22Rv1 (cell line): ENCODE measurements at regions not wholly inside any gene's neighbourhood (a gene's known extent, or its start where the extent isn't known, plus 50 kb on each side); places are given as distances from the start of the nearest gene placed in this dataset.
A peak's percentile ranks its signal among the peaks of the same experiment; 100 is the strongest.
"Not testable (repeated sequence)": the region's sequence is repeated elsewhere in the genome, so short reads cannot be mapped to it uniquely, and the experiment has no call there.

ENCODE experiments used
- H3K27ac ChIP-seq: fragments of 450-650 bp; 2 replicates; pipeline ENCODE4 v1.5.1; 2017
- ZFX ChIP-seq: fragments of 450-650 bp; IDR thresholded peaks from 2 replicates; pipeline ENCODE4 v1.6.1; 2017; ENCODE audit warnings: antibody characterized with exemption, borderline replicate concordance
- TF ChIP-seq, protein P1 (sequence below): fragments of 450-650 bp; IDR thresholded peaks from 2 replicates; pipeline ENCODE4 v1.5.1; 2017; ENCODE audit warnings: mild to moderate bottlenecking

DNA sequence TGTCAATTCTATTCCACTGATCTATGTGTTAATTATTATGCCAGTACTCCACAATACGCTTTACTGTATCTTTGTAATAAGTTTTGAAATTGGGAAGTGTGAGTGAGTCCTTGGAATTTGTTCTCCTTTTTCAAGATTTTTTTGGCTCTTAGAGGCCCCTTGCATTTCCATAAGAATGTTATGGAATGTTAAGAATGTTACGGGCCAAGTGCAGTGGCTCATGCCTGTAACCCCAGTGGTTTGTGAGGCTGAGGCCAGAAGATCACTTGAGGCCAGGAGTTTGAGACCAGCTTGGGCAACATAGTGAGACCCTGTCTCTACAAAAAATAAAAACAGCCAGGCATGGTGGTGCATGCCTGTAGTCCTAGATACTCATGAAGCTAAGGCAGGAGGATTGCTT, 167.6 kb upstream of the CXorf66 start:
- TF ChIP-seq, protein P1, sequence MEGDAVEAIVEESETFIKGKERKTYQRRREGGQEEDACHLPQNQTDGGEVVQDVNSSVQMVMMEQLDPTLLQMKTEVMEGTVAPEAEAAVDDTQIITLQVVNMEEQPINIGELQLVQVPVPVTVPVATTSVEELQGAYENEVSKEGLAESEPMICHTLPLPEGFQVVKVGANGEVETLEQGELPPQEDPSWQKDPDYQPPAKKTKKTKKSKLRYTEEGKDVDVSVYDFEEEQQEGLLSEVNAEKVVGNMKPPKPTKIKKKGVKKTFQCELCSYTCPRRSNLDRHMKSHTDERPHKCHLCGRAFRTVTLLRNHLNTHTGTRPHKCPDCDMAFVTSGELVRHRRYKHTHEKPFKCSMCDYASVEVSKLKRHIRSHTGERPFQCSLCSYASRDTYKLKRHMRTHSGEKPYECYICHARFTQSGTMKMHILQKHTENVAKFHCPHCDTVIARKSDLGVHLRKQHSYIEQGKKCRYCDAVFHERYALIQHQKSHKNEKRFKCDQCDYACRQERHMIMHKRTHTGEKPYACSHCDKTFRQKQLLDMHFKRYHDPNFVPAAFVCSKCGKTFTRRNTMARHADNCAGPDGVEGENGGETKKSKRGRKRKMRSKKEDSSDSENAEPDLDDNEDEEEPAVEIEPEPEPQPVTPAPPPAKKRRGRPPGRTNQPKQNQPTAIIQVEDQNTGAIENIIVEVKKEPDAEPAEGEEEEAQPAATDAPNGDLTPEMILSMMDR: no peak
- no peak for TF ChIP-seq ZFX
- no peak overlapping the region for H3K27ac ChIP-seq

DNA sequence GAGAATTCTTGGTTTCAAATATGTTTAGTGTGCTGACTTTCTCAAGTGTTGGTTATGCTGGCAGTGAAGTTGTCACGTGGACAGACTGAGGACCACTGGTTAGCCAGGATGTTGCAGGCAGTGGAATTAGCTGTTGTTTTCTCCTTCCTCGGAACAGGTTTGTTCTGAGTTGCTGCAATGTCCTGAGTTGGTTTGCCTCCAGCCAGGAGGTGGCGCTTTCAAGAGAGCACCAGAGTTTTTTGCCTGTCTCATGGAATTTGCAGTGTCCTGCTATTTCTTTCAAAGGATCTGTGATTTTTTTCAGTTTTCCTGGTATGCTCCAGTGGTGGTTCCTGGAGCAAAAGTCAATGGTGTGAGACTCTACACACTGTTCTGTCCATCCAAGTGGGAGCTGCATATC, 158.1 kb upstream of the CXorf66 start:
- H3K27ac ChIP-seq: no peak overlapping the region
- TF ChIP-seq, protein P1: peak; percentile 49
- TF ChIP-seq ZFX: no peak

DNA sequence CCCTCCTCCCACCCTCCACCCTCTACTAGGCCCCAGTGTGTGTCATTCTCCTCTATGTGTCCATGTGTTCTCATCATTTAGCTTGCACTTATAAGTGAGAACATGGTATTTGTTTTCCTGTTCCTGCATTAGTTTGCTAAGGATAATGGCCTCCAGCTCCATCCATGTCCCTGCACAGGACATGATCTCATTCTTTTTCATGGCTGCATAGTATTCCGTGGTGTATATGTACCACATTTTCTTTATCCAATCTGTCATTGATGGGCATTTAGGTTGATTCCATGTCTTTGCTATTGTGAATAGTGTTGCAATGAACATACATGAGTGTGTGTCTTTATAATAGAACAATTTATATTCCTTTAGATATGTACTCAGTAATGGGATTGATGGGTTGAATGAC, 148.7 kb upstream of the CXorf66 start:
- H3K27ac ChIP-seq: not testable (repeated sequence)

DNA sequence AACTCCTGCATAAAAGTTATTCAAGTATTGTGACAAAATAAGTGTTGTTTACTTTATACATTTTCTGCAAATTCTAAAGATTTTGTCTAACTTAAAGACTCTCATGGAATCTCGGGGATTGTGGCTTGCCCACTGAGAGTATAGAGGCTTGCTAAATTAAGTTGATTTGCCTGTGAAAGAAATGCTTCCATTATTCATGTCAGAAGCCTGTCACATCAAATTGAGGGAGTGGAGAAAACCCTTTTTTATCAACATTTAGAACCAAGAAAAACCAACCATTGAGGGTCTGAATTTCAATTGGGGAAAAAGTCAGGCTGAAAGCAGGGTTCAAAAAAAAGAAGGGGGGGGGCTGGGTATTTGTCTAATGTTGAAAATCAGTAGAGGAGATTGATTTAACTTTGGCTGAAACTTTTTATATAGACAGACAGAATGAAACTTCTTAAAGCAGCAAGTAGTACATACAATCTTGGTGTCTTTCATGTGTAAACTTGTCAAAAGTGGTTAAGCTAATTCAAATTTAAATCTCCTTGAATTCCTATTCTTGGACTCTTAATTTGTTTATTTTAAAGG, 144.8 kb upstream of the CXorf66 start:
- TF ChIP-seq, protein P1: no peak
- TF ChIP-seq ZFX: no peak
- H3K27ac ChIP-seq: no peak overlapping the region

DNA sequence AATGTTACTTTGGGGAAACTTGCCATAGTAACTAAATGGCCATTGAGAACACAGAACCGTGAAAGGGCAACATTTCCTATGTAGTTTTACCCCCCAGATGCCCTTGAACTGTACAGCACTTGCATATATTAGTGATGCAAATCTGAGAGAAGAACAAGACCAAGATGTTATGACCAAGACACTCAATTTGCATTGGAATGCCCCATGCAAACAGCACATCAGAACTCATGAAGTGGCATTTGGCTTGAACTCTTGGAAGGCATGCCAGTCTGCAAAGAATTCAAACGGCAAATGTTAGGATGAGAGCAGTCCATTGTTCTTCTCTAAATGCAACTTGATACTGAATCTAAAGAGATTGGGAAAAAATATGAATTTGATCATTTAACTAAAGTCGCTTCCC, 139.4 kb upstream of the CXorf66 start:
- H3K27ac ChIP-seq: no peak overlapping the region
- TF ChIP-seq, protein P1: no peak
- no peak for TF ChIP-seq ZFX

DNA sequence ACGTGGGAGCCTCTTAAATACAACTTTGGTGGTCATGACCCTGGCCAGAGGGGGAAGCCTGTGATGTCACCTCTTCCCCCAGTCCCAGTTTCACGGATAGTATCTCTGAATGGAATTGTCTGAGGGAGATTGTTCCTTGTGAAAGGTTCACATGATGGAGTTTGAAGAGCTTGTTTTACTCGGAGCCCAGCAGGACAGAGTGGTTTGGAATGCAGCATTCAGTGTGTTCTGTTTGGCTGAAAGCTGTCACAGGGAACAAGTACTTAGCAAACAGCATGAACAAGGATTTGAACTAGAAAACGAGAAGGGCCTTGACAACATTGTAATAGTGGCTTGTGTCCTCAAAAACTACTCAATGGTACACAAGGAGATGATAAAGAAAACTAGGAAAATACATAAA, 133.9 kb upstream of the CXorf66 start:
- no peak for TF ChIP-seq ZFX
- TF ChIP-seq, protein P1: no peak
- no peak overlapping the region for H3K27ac ChIP-seq

DNA sequence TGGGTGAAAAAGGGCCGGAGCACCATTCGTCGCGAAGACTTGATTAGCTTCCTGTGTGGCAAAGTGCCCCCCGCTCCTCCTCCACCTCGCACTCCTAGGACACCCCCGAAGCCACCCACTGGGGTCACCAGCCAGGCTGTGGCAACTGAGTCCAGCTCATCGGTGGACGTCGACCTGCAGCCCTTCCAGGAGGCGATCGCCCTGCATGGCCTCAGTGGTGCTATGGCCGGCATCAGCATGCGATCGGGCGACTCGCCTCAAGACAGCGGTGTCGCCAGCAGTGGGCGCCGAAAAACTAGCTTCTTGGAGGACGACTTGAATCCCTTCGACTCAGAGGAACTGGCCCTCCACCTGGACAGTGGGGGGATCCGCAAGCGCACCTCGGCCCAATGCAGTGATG, 126.8 kb upstream of the CXorf66 start:
- TF ChIP-seq, protein P1: no peak
- no peak for TF ChIP-seq ZFX
- H3K27ac ChIP-seq: no peak overlapping the region
